K562 (cell line): ENCODE measurements at regions not wholly inside any gene's neighbourhood (a gene's known extent, or its start where the extent isn't known, plus 50 kb on each side); places are given as distances from the start of the nearest gene placed in this dataset.

Experiments used
- ATAC-seq: fragments of 200-7000 bp; cut with Tn5 transposase; 3 replicates; pipeline ENCODE4 v1.9.1; 2020; ENCODE audit warnings: moderate library complexity
- BruUV-seq: library from RNA; stranded (reverse); fragments of 400-500 nt; replicated peaks from 2 replicates; lab custom pipeline; 2021; lab: Mats Ljungman, UMichigan
- CTCF ChIA-PET: fragments of 300-600 bp; formaldehyde crosslinking; extraction: SDS; loops from one replicate; lab custom pipeline; 2021; ENCODE audit warnings: low intra/inter-chr PET ratio; lab: Yijun Ruan, JAX
- POLR2A ChIA-PET: fragments of 300-600, 350-650 bp; sonication (Branson Sonifier 250); formaldehyde crosslinking; extraction: SDS; loops from one replicate; lab custom pipeline; 2021; ENCODE audit warnings: antibody characterized with exemption, inconsistent platforms; lab: Yijun Ruan, JAX
- DNase-seq, 4 experiments: peaks; one replicate each; pipeline versions ENCODE4 v3.0.0 to v3.0.0-alpha.2; 2011 to 2018; ENCODE audit warnings: low spot score in 3 of 4, mixed read lengths in 3 of 4; ENCODE audit errors: extremely low read depth in 1 of 4
- FAIRE-seq: peaks from 2 replicates; lab custom pipeline; 2011; peaks lifted over from hg19 to GRCh38; lab: Jason Lieb, UNC
- H2AFZ ChIP-seq: 2 replicates; pipeline ENCODE4 v1.6.0; 2011; ENCODE audit warnings: low read depth, low read length, control low read depth, inconsistent platforms
- H3K27ac ChIP-seq: fragments of 200-600 bp; 3 replicates; pipeline ENCODE4 v1.8.0; 2011; ENCODE audit warnings: low read depth, mild to moderate bottlenecking, control low read depth, inconsistent platforms, low read length, moderate library complexity, mixed read lengths; ENCODE audit errors: extremely low read depth
- H3K27me3 ChIP-seq, 2 experiments: fragments of 300-600 bp in 1 of 2; 2 replicates in 1 of 2; 3 replicates in 1 of 2; pipeline versions ENCODE4 v1.6.0 to v1.8.0; 2011; ENCODE audit warnings: inconsistent platforms in 2 of 2, low read length in 2 of 2, mild to moderate bottlenecking in 1 of 2, mixed read lengths in 1 of 2, moderate library complexity in 1 of 2; ENCODE audit not compliant: control insufficient read depth in 2 of 2, insufficient read depth in 2 of 2
- H3K36me3 ChIP-seq: fragments of 300-600 bp; 3 replicates; pipeline ENCODE4 v1.8.0; 2011; ENCODE audit warnings: mild to moderate bottlenecking, low read length, inconsistent platforms; ENCODE audit not compliant: control insufficient read depth, insufficient read depth
- H3K4me1 ChIP-seq, 2 experiments: fragments of 200-600 bp in 1 of 2; replicated peaks in 1 of 2; 2 replicates in 1 of 2; 3 replicates in 1 of 2; pipeline versions ENCODE4 v1.5.1 to v1.8.0; 2011; ENCODE audit warnings: inconsistent platforms in 2 of 2, low read length in 2 of 2, mild to moderate bottlenecking in 1 of 2, mixed read lengths in 1 of 2, moderate library complexity in 1 of 2; ENCODE audit not compliant: control insufficient read depth in 2 of 2, insufficient read depth in 2 of 2
- H3K4me2 ChIP-seq: 2 replicates; pipeline ENCODE4 v1.6.1; 2011; ENCODE audit warnings: low read length, control low read depth, inconsistent platforms, mixed read lengths; ENCODE audit not compliant: insufficient read depth
- H3K4me3 ChIP-seq: fragments of 200-600 bp; sonication (generic), shearing (Covaris generic); 2 replicates; pipeline ENCODE4 v1.5.1; 2016; ENCODE audit warnings: control low read depth, inconsistent platforms
- H3K79me2 ChIP-seq: fragments of 200-600 bp; 3 replicates; pipeline ENCODE4 v1.8.0; 2011; ENCODE audit warnings: low read length, inconsistent platforms; ENCODE audit not compliant: control insufficient read depth, insufficient read depth
- H3K9ac ChIP-seq, 2 experiments: 2 replicates each; pipeline versions ENCODE4 v1.6.0 to v1.6.1; 2011; ENCODE audit warnings: low read depth in 2 of 2, low read length in 2 of 2, control low read depth in 1 of 2, inconsistent platforms in 1 of 2, mild to moderate bottlenecking in 1 of 2, mixed read lengths in 1 of 2; ENCODE audit not compliant: insufficient read depth in 1 of 2
- H3K9me1 ChIP-seq: one replicate; pipeline ENCODE4 v1.6.0; 2011; ENCODE audit warnings: inconsistent platforms, mild to moderate bottlenecking, low read length, moderate library complexity; ENCODE audit not compliant: control insufficient read depth, insufficient read depth
- H3K9me3 ChIP-seq: replicated peaks from 2 replicates; pipeline ENCODE4 v1.5.1; 2011; ENCODE audit warnings: low read depth, low read length, inconsistent platforms; ENCODE audit not compliant: control insufficient read depth, insufficient read depth
- H4K20me1 ChIP-seq: replicated peaks from 2 replicates; pipeline ENCODE4 v1.6.1; 2011; ENCODE audit warnings: low read length, inconsistent platforms, mixed read lengths; ENCODE audit not compliant: control insufficient read depth, insufficient read depth
- BCL6 ChIP-seq: fragments of 250-450 bp; sonication (Bioruptor Pico); IDR thresholded peaks from 2 replicates; pipeline ENCODE4 v1.4.0; 2020
- FOSL1 ChIP-seq: fragments of 200-800 bp; sonication (Bioruptor generic); conservative IDR thresholded peaks from 2 replicates; pipeline ENCODE4 v1.6.1; 2016; ENCODE audit warnings: missing genetic modification characterization, missing compliant biosample characterization
- FOXJ2 ChIP-seq: fragments of 200-800 bp; sonication (Bioruptor generic); IDR thresholded peaks from 2 replicates; pipeline ENCODE4 v1.6.1; 2016; ENCODE audit warnings: missing genetic modification characterization, missing compliant biosample characterization
- GATA2 ChIP-seq: sonication (generic); formaldehyde crosslinking; IDR thresholded peaks from 2 replicates; pipeline ENCODE4 v1.4.0; 2020; ENCODE audit warnings: mild to moderate bottlenecking, missing genetic modification reagents
- GATAD2A ChIP-seq: fragments of 450-650 bp; IDR thresholded peaks from 2 replicates; pipeline ENCODE4 v1.6.1; 2017
- GTF3C2 ChIP-seq: IDR thresholded peaks from 3 replicates; pipeline ENCODE4 v1.6.1; 2011; ENCODE audit warnings: borderline replicate concordance, mild to moderate bottlenecking, moderate library complexity; ENCODE audit not compliant: insufficient read length; ENCODE audit errors: extremely low read depth
- HOXB6 ChIP-seq: fragments of 250-450 bp; sonication (Bioruptor Pico); IDR thresholded peaks from 2 replicates; pipeline ENCODE4 v1.5.1; 2022; ENCODE audit warnings: mild to moderate bottlenecking, borderline replicate concordance
- NELFE ChIP-seq: IDR thresholded peaks from 2 replicates; pipeline ENCODE4 v1.6.1; 2011; ENCODE audit warnings: mild to moderate bottlenecking; ENCODE audit not compliant: insufficient read depth, insufficient read length
- POLR2H ChIP-seq: IDR thresholded peaks from 2 replicates; pipeline ENCODE4 v1.6.1; 2016; ENCODE audit warnings: missing genetic modification characterization, low read depth, mild to moderate bottlenecking, control low read depth, missing compliant biosample characterization, moderate library complexity
- RBM39 ChIP-seq: fragments of 200-400 bp; formaldehyde crosslinking; optimal IDR thresholded peaks from 2 replicates; pipeline ENCODE3; 2018; ENCODE audit warnings: low read depth, low read length
- RFX5 ChIP-seq: IDR thresholded peaks from 2 replicates; pipeline ENCODE4 v1.6.1; 2011; ENCODE audit warnings: low read depth, mild to moderate bottlenecking, improper control_type of control experiment, low read length
- ZBTB8A ChIP-seq: fragments of 450-650 bp; IDR thresholded peaks from 2 replicates; pipeline ENCODE4 v1.6.1; 2018; ENCODE audit warnings: mild to moderate bottlenecking, moderate library complexity; ENCODE audit not compliant: partially characterized antibody
- ZKSCAN3 ChIP-seq: fragments of 250-450 bp; sonication (Bioruptor Pico); IDR thresholded peaks from 2 replicates; pipeline ENCODE4 v1.4.0; 2020
- ZNF165 ChIP-seq: fragments of 250-450 bp; sonication (Bioruptor Pico); IDR thresholded peaks from 2 replicates; pipeline ENCODE4 v1.4.0; 2020; ENCODE audit warnings: borderline replicate concordance
- ZNF324 ChIP-seq: fragments of 250-450 bp; sonication (Bioruptor Pico); IDR thresholded peaks from 2 replicates; pipeline ENCODE4 v1.4.0; 2020; ENCODE audit warnings: mild to moderate bottlenecking
- ZNF785 ChIP-seq: fragments of 250-450 bp; sonication (Bioruptor Pico); IDR thresholded peaks from 2 replicates; pipeline ENCODE4 v1.4.0; 2020; ENCODE audit warnings: mild to moderate bottlenecking
- WGBS: fragments of 100-300 bp; shearing (Covaris generic); methylation state at CpG from one replicate; pipeline ENCODE4 v1.1.6; 2016; ENCODE audit warnings: low coverage, mixed read lengths; ENCODE audit not compliant: insufficient coverage; ENCODE audit errors: missing lambda C conversion rate; 5-methylcytosine and 5-hydroxymethylcytosine counted together
- in situ Hi-C: fragments of 300-500 bp; cut with MboI; formaldehyde crosslinking; loops from 4 replicates; pipeline ENCODE4 v1.15.0; 2018; ENCODE audit warnings: inconsistent platforms, mixed read lengths
- intact Hi-C: fragments of 100-400 bp; cut with micrococcal nuclease; formaldehyde crosslinking; loops from 2 replicates; pipeline ENCODE4 v1.14.2; 2022

GRCh38 chr1:55844322-55844721, 629.2 kb upstream of the USP24 start:
- no peak overlapping the region for H3K27ac ChIP-seq
- no peaks in the 10 kb centered on the region for H3K4me1 ChIP-seq
- intact Hi-C loops: no loop called here
- H4K20me1 ChIP-seq: no peaks in the 10 kb centered on the region
- no peaks in the 10 kb centered on the region for H3K9me3 ChIP-seq
- BruUV-seq: no TSS peak
- ATAC-seq: no peak
- in situ Hi-C loops: no loop called here
- H3K79me2 ChIP-seq: no peaks in the 10 kb centered on the region
- H2AFZ ChIP-seq: no peak overlapping the region
- no peak for DNase-seq
- H3K9ac ChIP-seq: no peak overlapping the region
- H3K9me1 ChIP-seq: no peaks in the 10 kb centered on the region
- no peak overlapping the region for H3K4me3 ChIP-seq
- H3K27me3 ChIP-seq: no peaks in the 10 kb centered on the region
- ChIA-PET CTCF (no interaction called here), POLR2A (no interaction called here)
- no peaks in the 10 kb centered on the region for H3K36me3 ChIP-seq
- FAIRE-seq: no peak
- TF ChIP-seq ZNF785 (CRISPR knock-in tag) (no peak), ZBTB8A (no peak), BCL6 (CRISPR knock-in tag) (no peak), NELFE (no peak), HOXB6 (CRISPR knock-in tag) (no peak), RFX5 (no peak), ZKSCAN3 (CRISPR knock-in tag) (no peak), FOXJ2 (tag) (no peak), ZNF324 (CRISPR knock-in tag) (no peak), ZNF165 (CRISPR knock-in tag) (no peak), GATA2 (CRISPR knock-in tag) (no peak), POLR2H (tag) (no peak), GTF3C2 (no peak), RBM39 (no peak), FOSL1 (tag) (no peak), GATAD2A (no peak)
- H3K4me2 ChIP-seq: no peak overlapping the region
- 0% methylated on average over 1 of the region's 1 CpG for WGBS
